H1 (cell line): ENCODE measurements at regions not wholly inside any gene's neighbourhood (a gene's known extent, or its start where the extent isn't known, plus 50 kb on each side); places are given as distances from the start of the nearest gene placed in this dataset.

Experiments
- ATF3 ChIP-seq: IDR thresholded peaks from 2 replicates; pipeline ENCODE4 v1.6.1; 2011; ENCODE audit warnings: low read depth, mild to moderate bottlenecking, low read length; ENCODE audit not compliant: insufficient read depth
- BRCA1 ChIP-seq: IDR thresholded peaks from 2 replicates; pipeline ENCODE4 v1.6.1; 2012; ENCODE audit warnings: low read depth, low read length, improper control_type of control experiment
- CHD7 ChIP-seq: fragments of 300-600 bp; sonication (generic); IDR thresholded peaks from 2 replicates; pipeline ENCODE4 v1.7.1; 2012; ENCODE audit warnings: low read length, moderate library complexity, mild to moderate bottlenecking, inconsistent platforms; ENCODE audit not compliant: insufficient replicate concordance
- CREB1 ChIP-seq: IDR thresholded peaks from 2 replicates; pipeline ENCODE4 v1.6.1; 2012; ENCODE audit warnings: inconsistent platforms
- CTBP2 ChIP-seq: IDR thresholded peaks from 2 replicates; pipeline ENCODE4 v1.7.0; 2011; ENCODE audit warnings: borderline replicate concordance, mild to moderate bottlenecking, moderate library complexity, mixed read lengths, low read length; ENCODE audit not compliant: insufficient read depth, insufficient read length
- MAFK ChIP-seq: IDR thresholded peaks from 2 replicates; pipeline ENCODE4 v1.6.1; 2012; ENCODE audit warnings: low read depth, mild to moderate bottlenecking, improper control_type of control experiment, low read length
- POU5F1 ChIP-seq: IDR thresholded peaks from 2 replicates; pipeline ENCODE4 v1.6.1; 2011; ENCODE audit warnings: low read depth, mild to moderate bottlenecking, low read length, moderate library complexity
- RFX5 ChIP-seq: IDR thresholded peaks from 2 replicates; pipeline ENCODE4 v1.6.1; 2011; ENCODE audit warnings: low read depth, low read length, improper control_type of control experiment, borderline replicate concordance
- SAP30 ChIP-seq: fragments of 300-600 bp; sonication (generic); IDR thresholded peaks from 2 replicates; pipeline ENCODE4 v1.7.1; 2012; ENCODE audit warnings: low read length, moderate library complexity, mild to moderate bottlenecking, inconsistent platforms; ENCODE audit not compliant: insufficient read depth, insufficient replicate concordance
- TAF1 ChIP-seq: IDR thresholded peaks from 2 replicates; pipeline ENCODE4 v1.6.1; 2011; ENCODE audit warnings: mild to moderate bottlenecking, low read depth, low read length

- no peak for TF ChIP-seq CTBP2
- no peak for TF ChIP-seq RFX5
- TF ChIP-seq MAFK = no peak
- TF ChIP-seq TAF1 = no peak
- TF ChIP-seq POU5F1 = no peak
- TF ChIP-seq CHD7 = no peak
- TF ChIP-seq BRCA1 = no peak
- TF ChIP-seq ATF3 = no peak
- no peak for TF ChIP-seq CREB1
- no peak for TF ChIP-seq SAP30
Observed at GRCh38 chr12:119258556-119258955, 76.0 kb upstream of the CCDC60 start (continued).
